Heart right ventricle (tissue), 16 donors: ENCODE measurements at regions not wholly inside any gene's neighbourhood (a gene's known extent, or its start where the extent isn't known, plus 50 kb on each side); places are given as distances from the start of the nearest gene placed in this dataset.

ENCODE experiments used
- ATAC-seq, 8 donors: fragments of 200-7000 bp; cut with Tn5 transposase; one replicate each; pipeline ENCODE4 v1.9.1; 2020; ENCODE audit warnings: mild to moderate bottlenecking in 8 of 8, moderate library complexity in 8 of 8, moderate number of reproducible peaks in 1 of 8
- DNase-seq, 2 donors: peaks; one replicate each; pipeline ENCODE4 v3.0.0-alpha.2; 2020
- H3K27ac ChIP-seq, 10 donors: fragments of 200-600 bp; sonication (generic) in 2 of 10; one replicate each; pipeline versions ENCODE4 v1.5.0 to v1.8.0; 2020 to 2022; ENCODE audit warnings: mild to moderate bottlenecking in 3 of 10
- H3K27me3 ChIP-seq, 7 donors: fragments of 200-600 bp; one replicate each; pipeline ENCODE4 v1.8.0; 2021 to 2022; ENCODE audit warnings: mild to moderate bottlenecking in 2 of 7
- H3K36me3 ChIP-seq, 9 donors: fragments of 200-600 bp; sonication (generic) in 1 of 9; one replicate each; pipeline versions ENCODE4 v1.5.0 to v1.8.0; 2020 to 2022; ENCODE audit warnings: mild to moderate bottlenecking in 2 of 9
- H3K4me1 ChIP-seq, 9 donors: fragments of 200-600 bp; sonication (generic) in 1 of 9; one replicate each; pipeline versions ENCODE4 v1.5.0 to v1.8.0; 2020 to 2022; ENCODE audit warnings: mild to moderate bottlenecking in 4 of 9
- H3K4me3 ChIP-seq, 10 donors: fragments of 200-600 bp; sonication (generic) in 2 of 10; one replicate each; pipeline versions ENCODE4 v1.5.0 to v1.8.0; 2020 to 2022; ENCODE audit warnings: mild to moderate bottlenecking in 7 of 10, moderate library complexity in 2 of 10
- H3K9me3 ChIP-seq, 11 donors: fragments of 200-600 bp in 10 of 11; sonication (generic) in 2 of 11; one replicate each; pipeline versions ENCODE4 v1.5.0 to v1.8.0; 2013 to 2022; ENCODE audit warnings: mild to moderate bottlenecking in 2 of 11, control low read depth in 1 of 11, moderate library complexity in 1 of 11
- CTCF ChIP-seq, 9 donors: fragments of 200-600 bp; sonication (generic) in 2 of 9; IDR thresholded peaks; one replicate each; pipeline versions ENCODE4 v1.5.0 to v1.8.0; 2021 to 2022; ENCODE audit warnings: antibody characterized with exemption in 9 of 9, mild to moderate bottlenecking in 5 of 9, moderate library complexity in 1 of 9
- WGBS, 2 donors: extraction: QIAGEN DNeasy Blood & Tissue Kit; methylation state at CpG; one replicate each; pipeline ENCODE4 v1.1.7; 2013; ENCODE audit warnings: inconsistent platforms in 1 of 2; 5-methylcytosine and 5-hydroxymethylcytosine counted together
- intact Hi-C, 10 donors: fragments of 100-400 bp; cut with DNase I; formaldehyde crosslinking; loops; one replicate each; pipeline versions ENCODE4 v1.11.1 to v1.14.2; 2022
- donor health status: Arrhythmogenic right ventricular cardiomyopathy.
- donor health status: ischemic (EF 13 %, LVEDD 7.1; RV severe dilation, severe dysfunction).
- donor health status: healthy with polysubstance abuse.
- donor health status: DM: no; HTN: yes; CAD: no.
- donor health status: DM: no; HTN: no; CAD: no.
- donor health status: ischemic (EF 25% LVEDD 6.9; RV normal size, moderate dysfunction).
- donor health status: ischemic (EF 25% LVEDD 5.7; RV mildly dilated, moderate dysfunction).
- donor health status: healthy.
- donor health status: DM: yes; HTN: yes; CAD: no.
- donor health status: Ischemic cardiomyopathy.
- donor health status: ischemic (EF 35%, LVEDD 5.7; RV mildly dilated, moderate dysfunction).
- donor health status: nonischemic (EF 11% LVEDD 7.7; RV severe dilation, severe dysfunction).
- donor health status: DM: yes; HTN: yes; CAD: no.
- donor health status: PGD.
- donor health status: ischemic (EF 29% LVEDD 5.4; RV normal size, mild dysfunction).
- donor health status: nonischemic (EF 23%, LVEDD 6.1; RV moderate dilation, normal function).

DNA sequence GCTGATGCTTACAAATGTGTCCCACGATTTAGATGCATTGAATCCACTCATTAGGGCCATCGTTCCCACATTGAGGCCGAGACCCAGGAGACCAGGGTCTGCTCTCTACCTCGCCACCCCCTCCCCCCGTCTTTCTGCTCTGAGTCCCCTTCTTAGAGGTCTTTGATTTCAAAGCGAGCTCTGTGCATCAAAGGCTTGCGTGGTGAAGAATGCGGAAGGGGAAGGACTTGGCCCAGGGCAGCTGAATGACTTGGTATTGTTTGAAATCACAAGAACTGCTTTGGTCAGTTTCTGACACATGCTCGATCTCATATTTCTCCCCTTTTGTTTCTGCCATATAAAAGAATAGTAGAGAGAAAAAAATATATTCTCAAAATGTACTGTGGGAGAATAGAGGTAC is 78.3 kb upstream of the IRX1 start:
- 55 to 57% methylated on average over 9 of the region's 9 CpGs for WGBS, 2 donors
- Histone ChIP-seq H3K27me3 (peaks cover 0 to 3% (median 0%) of the 10 kb centered on the region in 7 donors), H3K4me1 (peaks cover 0 to 6% (median 0%) of the 10 kb centered on the region in 9 donors), H3K36me3 (no peaks in the 10 kb centered on the region), H3K27ac (no peak overlapping the region), H3K9me3 (no peaks in the 10 kb centered on the region), H3K4me3 (no peak overlapping the region)
- ATAC-seq (no peak), DNase-seq (no peak)
- no peak for TF ChIP-seq CTCF (IDR thresholded peaks at IDR 0.05)
- intact Hi-C loops = no loop called here

GRCh38 chr5:3512361-3513095 is 83.1 kb upstream of the IRX1 start:
- no peak for TF ChIP-seq CTCF (IDR thresholded peaks at IDR 0.05)
- Histone ChIP-seq H3K27ac (no peak overlapping the region), H3K4me1 (no peaks in the 10 kb centered on the region), H3K36me3 (no peaks in the 10 kb centered on the region), H3K9me3 (peaks cover 0 to 9% (median 0%) of the 10 kb centered on the region in 11 donors), H3K4me3 (no peak overlapping the region), H3K27me3 (peaks cover 0 to 7% (median 0%) of the 10 kb centered on the region in 7 donors)
- DNase-seq (no peak), ATAC-seq (no peak)
- intact Hi-C loops = no loop called here
- 83 to 86% methylated on average over 13 of the region's 13 CpGs for WGBS, 2 donors

- ATAC-seq = no peak
- Histone ChIP-seq H3K27ac (no peak overlapping the region), H3K9me3 (peaks cover 0 to 9% (median 0%) of the 10 kb centered on the region in 11 donors), H3K27me3 (peaks cover 0 to 7% (median 0%) of the 10 kb centered on the region in 7 donors), H3K4me1 (no peaks in the 10 kb centered on the region), H3K4me3 (no peak overlapping the region), H3K36me3 (no peaks in the 10 kb centered on the region)
- intact Hi-C loops = no loop called here
- TF ChIP-seq CTCF (IDR thresholded peaks at IDR 0.05) = no peak
- DNase-seq = no peak
- WGBS, 2 donors = 49 to 58% methylated on average over 7 of the region's 7 CpGs
Observed at GRCh38 chr5:3511934-3512333, 83.7 kb upstream of the IRX1 start.

- intact Hi-C loops = no loop called here
- H3K9me3 ChIP-seq = peaks cover 0 to 9% (median 0%) of the 10 kb centered on the region in 11 donors
- H3K4me1 ChIP-seq = no peaks in the 10 kb centered on the region
- DNase-seq = no peak
- WGBS, 2 donors = 86 to 92% methylated on average over 9 of the region's 9 CpGs
- no peaks in the 10 kb centered on the region for H3K36me3 ChIP-seq
- H3K27ac ChIP-seq = no peak overlapping the region
- TF ChIP-seq CTCF (IDR thresholded peaks at IDR 0.05) = no peak
- H3K4me3 ChIP-seq = no peak overlapping the region
- no peak for ATAC-seq
- peaks cover 0 to 7% (median 0%) of the 10 kb centered on the region in 7 donors for H3K27me3 ChIP-seq
Observed at GRCh38 chr5:3511519-3511918, 84.1 kb upstream of the IRX1 start.
